Panc1 (cell line): ENCODE measurements at regions not wholly inside any gene's neighbourhood (a gene's known extent, or its start where the extent isn't known, plus 50 kb on each side); places are given as distances from the start of the nearest gene placed in this dataset.

Experiments used
- ATAC-seq: fragments of 200-7000 bp; cut with Tn5 transposase; 2 replicates; pipeline ENCODE4 v1.9.1; 2020; ENCODE audit warnings: mild to moderate bottlenecking, moderate library complexity
- BruUV-seq: library from RNA; stranded (reverse); fragments of 400-500 nt; replicated peaks from 2 replicates; lab custom pipeline; 2021; lab: Mats Ljungman, UMichigan
- CTCF ChIA-PET: fragments of 300-600 bp; sonication (Branson Sonifier 250); formaldehyde crosslinking; loops from one replicate; lab custom pipeline; 2022; ENCODE audit warnings: antibody characterized with exemption; lab: Charles Lee
- POLR2A ChIA-PET: fragments of 300-600 bp; sonication (Branson Sonifier 250); formaldehyde crosslinking; loops from one replicate; lab custom pipeline; 2022; ENCODE audit warnings: antibody characterized with exemption; lab: Charles Lee
- DNase-seq: peaks from one replicate; pipeline ENCODE4 v3.0.0-alpha.2; 2010; ENCODE audit warnings: low read depth, low spot score
- H3K27ac ChIP-seq: 2 replicates; pipeline ENCODE4 v1.5.1; 2011; ENCODE audit warnings: mild to moderate bottlenecking, low read length, inconsistent platforms
- H3K27me3 ChIP-seq: fragments of 200-500 bp; sonication (Bioruptor generic); 2 replicates; pipeline ENCODE4 v1.6.0; 2014; ENCODE audit warnings: low read length, inconsistent platforms; ENCODE audit not compliant: control insufficient read depth, insufficient read depth
- H3K36me3 ChIP-seq: fragments of 200-500 bp; sonication (Bioruptor generic); 2 replicates; pipeline ENCODE4 v1.5.1; 2014; ENCODE audit warnings: inconsistent platforms, mild to moderate bottlenecking, low read length, moderate library complexity; ENCODE audit not compliant: control insufficient read depth, insufficient read depth
- H3K4me1 ChIP-seq: 2 replicates; pipeline ENCODE4 v1.5.1; 2011; ENCODE audit warnings: inconsistent platforms, mild to moderate bottlenecking, low read length, moderate library complexity; ENCODE audit not compliant: control insufficient read depth, insufficient read depth
- H3K4me3 ChIP-seq, 2 experiments: 2 replicates each; pipeline ENCODE4 v1.5.1; 2011 to 2012; ENCODE audit warnings: low read depth in 2 of 2, low read length in 2 of 2, mild to moderate bottlenecking in 2 of 2, inconsistent platforms in 1 of 2, moderate library complexity in 1 of 2
- H3K9me3 ChIP-seq: fragments of 200-500 bp; sonication (Bioruptor generic); 2 replicates; pipeline ENCODE4 v1.5.1; 2014; ENCODE audit warnings: low read depth, mild to moderate bottlenecking, inconsistent platforms, low read length, moderate library complexity; ENCODE audit not compliant: control insufficient read depth, insufficient read depth
- POLR2AphosphoS5 ChIP-seq: IDR thresholded peaks from 2 replicates; pipeline ENCODE4 v1.6.1; 2012; ENCODE audit warnings: mild to moderate bottlenecking, low read depth, low read length, moderate library complexity
- SIN3A ChIP-seq: IDR thresholded peaks from 2 replicates; pipeline ENCODE4 v1.6.1; 2012; ENCODE audit warnings: low read depth, mild to moderate bottlenecking, low read length, moderate library complexity, borderline replicate concordance; ENCODE audit not compliant: insufficient read depth
- TCF7L2 ChIP-seq: IDR thresholded peaks from 2 replicates; pipeline ENCODE4 v1.6.1; 2011; ENCODE audit warnings: mild to moderate bottlenecking, low read depth, low read length, inconsistent platforms
- in situ Hi-C: cut with HindIII; loops from 2 replicates; pipeline ENCODE4 v1.10.0; 2016; ENCODE audit warnings: low sequenced_read_pairs, low pct_unique_long_range_greater_than_20kb
- intact Hi-C: fragments of 100-400 bp; cut with micrococcal nuclease; formaldehyde crosslinking; loops from one replicate; pipeline ENCODE4 v1.10.0; 2022; ENCODE audit not compliant: unreplicated experiment
- TF ChIP-seq, protein P1 (sequence below): fragments of 450-650 bp; IDR thresholded peaks from 2 replicates; pipeline ENCODE4 v1.5.1; 2017; ENCODE audit warnings: mild to moderate bottlenecking
- TF ChIP-seq, protein P2 (sequence below), 2 experiments: IDR thresholded peaks; 2 replicates each; pipeline ENCODE4 v1.6.1; 2011 to 2012; ENCODE audit warnings: low read depth in 2 of 2, control low read depth in 1 of 2, low read length in 1 of 2, mild to moderate bottlenecking in 1 of 2, moderate library complexity in 1 of 2; ENCODE audit not compliant: insufficient read depth in 1 of 2

DNA sequence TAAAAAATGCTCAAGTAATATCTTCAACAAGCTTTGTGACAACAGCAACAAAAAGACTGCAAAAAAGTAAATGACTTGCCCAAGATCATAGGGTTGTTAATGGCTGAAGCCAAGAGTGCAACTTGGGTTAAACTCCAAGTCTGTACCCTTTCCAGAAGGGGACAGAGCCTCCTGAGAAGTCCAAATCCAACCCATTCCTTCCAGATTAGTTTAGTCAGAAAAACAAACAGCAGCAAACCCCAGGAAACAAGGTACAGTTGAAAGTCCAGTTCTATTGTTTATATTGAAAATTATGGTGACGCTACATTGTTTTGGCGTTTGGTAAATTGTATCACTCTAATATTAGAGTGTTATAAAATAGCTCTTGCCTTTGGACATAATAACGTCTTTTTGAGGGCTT is 239.9 kb downstream of the SPTSSA start:
- H3K36me3 ChIP-seq, result no peaks in the 10 kb centered on the region
- no peaks in the 10 kb centered on the region for H3K4me1 ChIP-seq
- CTCF ChIA-PET, result no interaction called here
- in situ Hi-C loops (no loop called here), intact Hi-C loops (loop anchor here (10.0 kb wide), 1 partner anchor 97 kb away; no protein-coding TSS in a partner anchor)
- H3K27ac ChIP-seq, result no peak overlapping the region
- H3K4me3 ChIP-seq, result no peak overlapping the region
- H3K9me3 ChIP-seq, result no peaks in the 10 kb centered on the region
- POLR2A ChIA-PET, result no interaction called here
- no peaks in the 10 kb centered on the region for H3K27me3 ChIP-seq
- no TSS peak for BruUV-seq
- TF ChIP-seq SIN3A, result no peak
- TF ChIP-seq, protein P1, sequence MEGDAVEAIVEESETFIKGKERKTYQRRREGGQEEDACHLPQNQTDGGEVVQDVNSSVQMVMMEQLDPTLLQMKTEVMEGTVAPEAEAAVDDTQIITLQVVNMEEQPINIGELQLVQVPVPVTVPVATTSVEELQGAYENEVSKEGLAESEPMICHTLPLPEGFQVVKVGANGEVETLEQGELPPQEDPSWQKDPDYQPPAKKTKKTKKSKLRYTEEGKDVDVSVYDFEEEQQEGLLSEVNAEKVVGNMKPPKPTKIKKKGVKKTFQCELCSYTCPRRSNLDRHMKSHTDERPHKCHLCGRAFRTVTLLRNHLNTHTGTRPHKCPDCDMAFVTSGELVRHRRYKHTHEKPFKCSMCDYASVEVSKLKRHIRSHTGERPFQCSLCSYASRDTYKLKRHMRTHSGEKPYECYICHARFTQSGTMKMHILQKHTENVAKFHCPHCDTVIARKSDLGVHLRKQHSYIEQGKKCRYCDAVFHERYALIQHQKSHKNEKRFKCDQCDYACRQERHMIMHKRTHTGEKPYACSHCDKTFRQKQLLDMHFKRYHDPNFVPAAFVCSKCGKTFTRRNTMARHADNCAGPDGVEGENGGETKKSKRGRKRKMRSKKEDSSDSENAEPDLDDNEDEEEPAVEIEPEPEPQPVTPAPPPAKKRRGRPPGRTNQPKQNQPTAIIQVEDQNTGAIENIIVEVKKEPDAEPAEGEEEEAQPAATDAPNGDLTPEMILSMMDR, result no peak
- TF ChIP-seq, protein P2, sequence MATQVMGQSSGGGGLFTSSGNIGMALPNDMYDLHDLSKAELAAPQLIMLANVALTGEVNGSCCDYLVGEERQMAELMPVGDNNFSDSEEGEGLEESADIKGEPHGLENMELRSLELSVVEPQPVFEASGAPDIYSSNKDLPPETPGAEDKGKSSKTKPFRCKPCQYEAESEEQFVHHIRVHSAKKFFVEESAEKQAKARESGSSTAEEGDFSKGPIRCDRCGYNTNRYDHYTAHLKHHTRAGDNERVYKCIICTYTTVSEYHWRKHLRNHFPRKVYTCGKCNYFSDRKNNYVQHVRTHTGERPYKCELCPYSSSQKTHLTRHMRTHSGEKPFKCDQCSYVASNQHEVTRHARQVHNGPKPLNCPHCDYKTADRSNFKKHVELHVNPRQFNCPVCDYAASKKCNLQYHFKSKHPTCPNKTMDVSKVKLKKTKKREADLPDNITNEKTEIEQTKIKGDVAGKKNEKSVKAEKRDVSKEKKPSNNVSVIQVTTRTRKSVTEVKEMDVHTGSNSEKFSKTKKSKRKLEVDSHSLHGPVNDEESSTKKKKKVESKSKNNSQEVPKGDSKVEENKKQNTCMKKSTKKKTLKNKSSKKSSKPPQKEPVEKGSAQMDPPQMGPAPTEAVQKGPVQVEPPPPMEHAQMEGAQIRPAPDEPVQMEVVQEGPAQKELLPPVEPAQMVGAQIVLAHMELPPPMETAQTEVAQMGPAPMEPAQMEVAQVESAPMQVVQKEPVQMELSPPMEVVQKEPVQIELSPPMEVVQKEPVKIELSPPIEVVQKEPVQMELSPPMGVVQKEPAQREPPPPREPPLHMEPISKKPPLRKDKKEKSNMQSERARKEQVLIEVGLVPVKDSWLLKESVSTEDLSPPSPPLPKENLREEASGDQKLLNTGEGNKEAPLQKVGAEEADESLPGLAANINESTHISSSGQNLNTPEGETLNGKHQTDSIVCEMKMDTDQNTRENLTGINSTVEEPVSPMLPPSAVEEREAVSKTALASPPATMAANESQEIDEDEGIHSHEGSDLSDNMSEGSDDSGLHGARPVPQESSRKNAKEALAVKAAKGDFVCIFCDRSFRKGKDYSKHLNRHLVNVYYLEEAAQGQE (IDR thresholded peaks at IDR 0.05; ENCODE audit: insufficient read depth in 1 of 2, low read depth in 2 of 2, low read length in 1 of 2), result no peak
- TF ChIP-seq TCF7L2, result no peak
- no peak for TF ChIP-seq POLR2AphosphoS5
- ATAC-seq (no peak), DNase-seq (no peak)

DNA sequence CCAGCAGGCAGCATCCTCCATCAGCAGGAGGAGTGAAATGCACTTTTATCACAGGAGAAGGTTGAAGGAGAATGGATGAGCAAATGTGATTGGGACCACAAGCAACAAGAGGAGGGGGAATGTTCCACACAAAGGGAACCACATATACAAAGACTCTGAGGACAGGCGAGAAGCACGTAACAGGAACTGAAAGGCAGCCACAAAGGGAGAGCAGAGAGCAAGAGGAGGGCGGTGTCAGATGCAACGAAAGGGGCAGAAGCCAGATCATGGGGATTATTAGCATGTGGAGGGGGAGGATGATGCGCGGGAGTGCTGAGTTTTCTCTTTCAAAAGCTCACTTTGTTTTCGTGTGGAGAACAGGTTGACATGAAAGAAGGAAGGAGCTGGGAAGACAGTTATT is 241.1 kb downstream of the SPTSSA start:
- Histone ChIP-seq H3K36me3 (no peaks in the 10 kb centered on the region), H3K27me3 (no peaks in the 10 kb centered on the region), H3K9me3 (no peaks in the 10 kb centered on the region), H3K27ac (no peak overlapping the region), H3K4me3 (no peak overlapping the region), H3K4me1 (no peaks in the 10 kb centered on the region)
- ATAC-seq (no peak), DNase-seq (no peak)
- CTCF ChIA-PET, result no interaction called here
- POLR2A ChIA-PET, result no interaction called here
- BruUV-seq, result no TSS peak
- intact Hi-C loops, result loop anchor here (10.0 kb wide), 1 partner anchor 96 kb away; no protein-coding TSS in a partner anchor
- TF ChIP-seq SIN3A, result no peak
- TF ChIP-seq, protein P1, result no peak
- no peak for TF ChIP-seq TCF7L2
- no peak for TF ChIP-seq POLR2AphosphoS5
- TF ChIP-seq, protein P2 (IDR thresholded peaks at IDR 0.05; ENCODE audit: insufficient read depth in 1 of 2, low read depth in 2 of 2, low read length in 1 of 2), result no peak
- in situ Hi-C loops, result no loop called here
